K562 (cell line): ENCODE measurements at regions not wholly inside any gene's neighbourhood (a gene's known extent, or its start where the extent isn't known, plus 50 kb on each side); places are given as distances from the start of the nearest gene placed in this dataset.

Source experiments
- DMBX1 ChIP-seq: fragments of 250-450 bp; sonication (Bioruptor Pico); IDR thresholded peaks from 2 replicates; pipeline ENCODE4 v1.8.0; 2022; ENCODE audit warnings: inconsistent platforms, mild to moderate bottlenecking, moderate library complexity, borderline replicate concordance
- HNRNPUL1 ChIP-seq: fragments of 200-400 bp; formaldehyde crosslinking; IDR thresholded peaks from 2 replicates; pipeline ENCODE4 v1.6.1; 2017; ENCODE audit warnings: low read length
- MECOM ChIP-seq: fragments of 250-450 bp; sonication (Bioruptor Pico); IDR thresholded peaks from 2 replicates; pipeline ENCODE4 v1.8.0; 2022; ENCODE audit warnings: inconsistent platforms
- NFATC3 ChIP-seq: fragments of 450-650 bp; IDR thresholded peaks from 2 replicates; pipeline ENCODE4 v1.6.1; 2017; ENCODE audit warnings: mild to moderate bottlenecking
- TF ChIP-seq, protein P1 (sequence below), 2 experiments: fragments of 450-650 bp; conservative IDR thresholded peaks; 2 replicates each; pipeline ENCODE4 v1.6.1; 2017; ENCODE audit warnings: mild to moderate bottlenecking in 2 of 2, moderate library complexity in 2 of 2
- TF ChIP-seq, protein P2 (sequence below), 2 experiments: fragments of 450-650 bp; IDR thresholded peaks; 2 replicates each; pipeline ENCODE4 v1.6.1; 2018; ENCODE audit warnings: mild to moderate bottlenecking in 2 of 2, low read depth in 1 of 2; ENCODE audit not compliant: partially characterized antibody in 2 of 2
- TF ChIP-seq, protein P3 (sequence below): fragments of 450-650 bp; IDR thresholded peaks from 2 replicates; pipeline ENCODE4 v1.6.1; 2016
- TF ChIP-seq, protein P4 (sequence below): fragments of 200-600 bp; sonication (generic); IDR thresholded peaks from one replicate; pipeline ENCODE4 v1.6.1; 2012; ENCODE audit warnings: mild to moderate bottlenecking, low read depth, low read length, inconsistent platforms

DNA sequence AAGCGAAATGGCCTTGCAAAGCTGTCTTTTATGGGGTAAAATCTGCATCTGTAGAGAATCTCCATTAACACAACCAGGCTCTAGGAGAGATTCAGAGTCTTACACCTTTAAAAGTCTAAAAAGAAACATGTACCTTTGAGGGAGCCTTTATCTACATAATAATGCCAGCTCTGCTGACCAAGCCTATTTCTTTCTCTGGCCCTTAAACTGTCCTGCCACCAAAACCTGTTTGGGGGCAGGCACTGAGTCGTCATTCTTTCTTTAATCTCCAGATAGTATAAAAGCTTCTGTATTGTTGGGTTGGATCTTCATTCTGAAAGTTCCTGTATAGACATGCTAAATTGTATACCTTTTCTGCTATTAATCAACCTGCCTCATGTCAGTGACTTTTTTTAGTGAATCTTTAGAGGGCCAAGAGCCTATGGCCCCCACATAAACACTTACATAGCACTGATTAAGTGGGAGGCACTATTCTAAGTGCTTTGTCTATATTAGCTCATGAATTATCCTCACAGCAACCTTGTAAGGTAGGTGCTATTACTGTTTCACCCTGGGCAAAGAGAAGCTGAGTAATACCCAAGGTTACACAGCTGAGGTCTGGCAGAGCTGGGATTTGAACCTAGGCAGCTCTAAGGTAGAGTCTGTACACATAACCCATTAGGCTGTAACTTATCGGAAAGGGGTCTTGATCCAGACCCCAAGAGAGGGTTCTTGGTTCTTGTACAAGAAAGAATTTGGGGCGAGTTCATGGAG lies 232.3 kb upstream of the DTNBP1 start (continued):
- TF ChIP-seq, protein P1, sequence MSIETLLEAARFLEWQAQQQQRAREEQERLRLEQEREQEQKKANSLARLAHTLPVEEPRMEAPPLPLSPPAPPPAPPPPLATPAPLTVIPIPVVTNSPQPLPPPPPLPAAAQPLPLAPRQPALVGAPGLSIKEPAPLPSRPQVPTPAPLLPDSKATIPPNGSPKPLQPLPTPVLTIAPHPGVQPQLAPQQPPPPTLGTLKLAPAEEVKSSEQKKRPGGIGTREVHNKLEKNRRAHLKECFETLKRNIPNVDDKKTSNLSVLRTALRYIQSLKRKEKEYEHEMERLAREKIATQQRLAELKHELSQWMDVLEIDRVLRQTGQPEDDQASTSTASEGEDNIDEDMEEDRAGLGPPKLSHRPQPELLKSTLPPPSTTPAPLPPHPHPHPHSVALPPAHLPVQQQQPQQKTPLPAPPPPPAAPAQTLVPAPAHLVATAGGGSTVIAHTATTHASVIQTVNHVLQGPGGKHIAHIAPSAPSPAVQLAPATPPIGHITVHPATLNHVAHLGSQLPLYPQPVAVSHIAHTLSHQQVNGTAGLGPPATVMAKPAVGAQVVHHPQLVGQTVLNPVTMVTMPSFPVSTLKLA (conservative IDR thresholded peaks at IDR 0.05) = 0 out of 4 replicates have a peak, but pooled peaks of 1 of the 2 experiments have one; percentile 8
- no peak for TF ChIP-seq HNRNPUL1
- peak; percentile 54; the same call in 1 of the 2 replicates for TF ChIP-seq NFATC3
- 0 out of 2 replicates have a peak, but pooled peaks have one; percentile 54 for TF ChIP-seq DMBX1 (CRISPR knock-in tag)
- TF ChIP-seq, protein P2, sequence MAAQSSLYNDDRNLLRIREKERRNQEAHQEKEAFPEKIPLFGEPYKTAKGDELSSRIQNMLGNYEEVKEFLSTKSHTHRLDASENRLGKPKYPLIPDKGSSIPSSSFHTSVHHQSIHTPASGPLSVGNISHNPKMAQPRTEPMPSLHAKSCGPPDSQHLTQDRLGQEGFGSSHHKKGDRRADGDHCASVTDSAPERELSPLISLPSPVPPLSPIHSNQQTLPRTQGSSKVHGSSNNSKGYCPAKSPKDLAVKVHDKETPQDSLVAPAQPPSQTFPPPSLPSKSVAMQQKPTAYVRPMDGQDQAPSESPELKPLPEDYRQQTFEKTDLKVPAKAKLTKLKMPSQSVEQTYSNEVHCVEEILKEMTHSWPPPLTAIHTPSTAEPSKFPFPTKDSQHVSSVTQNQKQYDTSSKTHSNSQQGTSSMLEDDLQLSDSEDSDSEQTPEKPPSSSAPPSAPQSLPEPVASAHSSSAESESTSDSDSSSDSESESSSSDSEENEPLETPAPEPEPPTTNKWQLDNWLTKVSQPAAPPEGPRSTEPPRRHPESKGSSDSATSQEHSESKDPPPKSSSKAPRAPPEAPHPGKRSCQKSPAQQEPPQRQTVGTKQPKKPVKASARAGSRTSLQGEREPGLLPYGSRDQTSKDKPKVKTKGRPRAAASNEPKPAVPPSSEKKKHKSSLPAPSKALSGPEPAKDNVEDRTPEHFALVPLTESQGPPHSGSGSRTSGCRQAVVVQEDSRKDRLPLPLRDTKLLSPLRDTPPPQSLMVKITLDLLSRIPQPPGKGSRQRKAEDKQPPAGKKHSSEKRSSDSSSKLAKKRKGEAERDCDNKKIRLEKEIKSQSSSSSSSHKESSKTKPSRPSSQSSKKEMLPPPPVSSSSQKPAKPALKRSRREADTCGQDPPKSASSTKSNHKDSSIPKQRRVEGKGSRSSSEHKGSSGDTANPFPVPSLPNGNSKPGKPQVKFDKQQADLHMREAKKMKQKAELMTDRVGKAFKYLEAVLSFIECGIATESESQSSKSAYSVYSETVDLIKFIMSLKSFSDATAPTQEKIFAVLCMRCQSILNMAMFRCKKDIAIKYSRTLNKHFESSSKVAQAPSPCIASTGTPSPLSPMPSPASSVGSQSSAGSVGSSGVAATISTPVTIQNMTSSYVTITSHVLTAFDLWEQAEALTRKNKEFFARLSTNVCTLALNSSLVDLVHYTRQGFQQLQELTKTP (IDR thresholded peaks at IDR 0.05; ENCODE audit: low read depth in 1 of 2, partially characterized antibody in 2 of 2) = peak in 1 of 2 experiments; percentile 24
- TF ChIP-seq, protein P3, sequence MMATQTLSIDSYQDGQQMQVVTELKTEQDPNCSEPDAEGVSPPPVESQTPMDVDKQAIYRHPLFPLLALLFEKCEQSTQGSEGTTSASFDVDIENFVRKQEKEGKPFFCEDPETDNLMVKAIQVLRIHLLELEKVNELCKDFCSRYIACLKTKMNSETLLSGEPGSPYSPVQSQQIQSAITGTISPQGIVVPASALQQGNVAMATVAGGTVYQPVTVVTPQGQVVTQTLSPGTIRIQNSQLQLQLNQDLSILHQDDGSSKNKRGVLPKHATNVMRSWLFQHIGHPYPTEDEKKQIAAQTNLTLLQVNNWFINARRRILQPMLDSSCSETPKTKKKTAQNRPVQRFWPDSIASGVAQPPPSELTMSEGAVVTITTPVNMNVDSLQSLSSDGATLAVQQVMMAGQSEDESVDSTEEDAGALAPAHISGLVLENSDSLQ = peak; percentile 27; the same call in 1 of the 2 replicates
- TF ChIP-seq, protein P4, sequence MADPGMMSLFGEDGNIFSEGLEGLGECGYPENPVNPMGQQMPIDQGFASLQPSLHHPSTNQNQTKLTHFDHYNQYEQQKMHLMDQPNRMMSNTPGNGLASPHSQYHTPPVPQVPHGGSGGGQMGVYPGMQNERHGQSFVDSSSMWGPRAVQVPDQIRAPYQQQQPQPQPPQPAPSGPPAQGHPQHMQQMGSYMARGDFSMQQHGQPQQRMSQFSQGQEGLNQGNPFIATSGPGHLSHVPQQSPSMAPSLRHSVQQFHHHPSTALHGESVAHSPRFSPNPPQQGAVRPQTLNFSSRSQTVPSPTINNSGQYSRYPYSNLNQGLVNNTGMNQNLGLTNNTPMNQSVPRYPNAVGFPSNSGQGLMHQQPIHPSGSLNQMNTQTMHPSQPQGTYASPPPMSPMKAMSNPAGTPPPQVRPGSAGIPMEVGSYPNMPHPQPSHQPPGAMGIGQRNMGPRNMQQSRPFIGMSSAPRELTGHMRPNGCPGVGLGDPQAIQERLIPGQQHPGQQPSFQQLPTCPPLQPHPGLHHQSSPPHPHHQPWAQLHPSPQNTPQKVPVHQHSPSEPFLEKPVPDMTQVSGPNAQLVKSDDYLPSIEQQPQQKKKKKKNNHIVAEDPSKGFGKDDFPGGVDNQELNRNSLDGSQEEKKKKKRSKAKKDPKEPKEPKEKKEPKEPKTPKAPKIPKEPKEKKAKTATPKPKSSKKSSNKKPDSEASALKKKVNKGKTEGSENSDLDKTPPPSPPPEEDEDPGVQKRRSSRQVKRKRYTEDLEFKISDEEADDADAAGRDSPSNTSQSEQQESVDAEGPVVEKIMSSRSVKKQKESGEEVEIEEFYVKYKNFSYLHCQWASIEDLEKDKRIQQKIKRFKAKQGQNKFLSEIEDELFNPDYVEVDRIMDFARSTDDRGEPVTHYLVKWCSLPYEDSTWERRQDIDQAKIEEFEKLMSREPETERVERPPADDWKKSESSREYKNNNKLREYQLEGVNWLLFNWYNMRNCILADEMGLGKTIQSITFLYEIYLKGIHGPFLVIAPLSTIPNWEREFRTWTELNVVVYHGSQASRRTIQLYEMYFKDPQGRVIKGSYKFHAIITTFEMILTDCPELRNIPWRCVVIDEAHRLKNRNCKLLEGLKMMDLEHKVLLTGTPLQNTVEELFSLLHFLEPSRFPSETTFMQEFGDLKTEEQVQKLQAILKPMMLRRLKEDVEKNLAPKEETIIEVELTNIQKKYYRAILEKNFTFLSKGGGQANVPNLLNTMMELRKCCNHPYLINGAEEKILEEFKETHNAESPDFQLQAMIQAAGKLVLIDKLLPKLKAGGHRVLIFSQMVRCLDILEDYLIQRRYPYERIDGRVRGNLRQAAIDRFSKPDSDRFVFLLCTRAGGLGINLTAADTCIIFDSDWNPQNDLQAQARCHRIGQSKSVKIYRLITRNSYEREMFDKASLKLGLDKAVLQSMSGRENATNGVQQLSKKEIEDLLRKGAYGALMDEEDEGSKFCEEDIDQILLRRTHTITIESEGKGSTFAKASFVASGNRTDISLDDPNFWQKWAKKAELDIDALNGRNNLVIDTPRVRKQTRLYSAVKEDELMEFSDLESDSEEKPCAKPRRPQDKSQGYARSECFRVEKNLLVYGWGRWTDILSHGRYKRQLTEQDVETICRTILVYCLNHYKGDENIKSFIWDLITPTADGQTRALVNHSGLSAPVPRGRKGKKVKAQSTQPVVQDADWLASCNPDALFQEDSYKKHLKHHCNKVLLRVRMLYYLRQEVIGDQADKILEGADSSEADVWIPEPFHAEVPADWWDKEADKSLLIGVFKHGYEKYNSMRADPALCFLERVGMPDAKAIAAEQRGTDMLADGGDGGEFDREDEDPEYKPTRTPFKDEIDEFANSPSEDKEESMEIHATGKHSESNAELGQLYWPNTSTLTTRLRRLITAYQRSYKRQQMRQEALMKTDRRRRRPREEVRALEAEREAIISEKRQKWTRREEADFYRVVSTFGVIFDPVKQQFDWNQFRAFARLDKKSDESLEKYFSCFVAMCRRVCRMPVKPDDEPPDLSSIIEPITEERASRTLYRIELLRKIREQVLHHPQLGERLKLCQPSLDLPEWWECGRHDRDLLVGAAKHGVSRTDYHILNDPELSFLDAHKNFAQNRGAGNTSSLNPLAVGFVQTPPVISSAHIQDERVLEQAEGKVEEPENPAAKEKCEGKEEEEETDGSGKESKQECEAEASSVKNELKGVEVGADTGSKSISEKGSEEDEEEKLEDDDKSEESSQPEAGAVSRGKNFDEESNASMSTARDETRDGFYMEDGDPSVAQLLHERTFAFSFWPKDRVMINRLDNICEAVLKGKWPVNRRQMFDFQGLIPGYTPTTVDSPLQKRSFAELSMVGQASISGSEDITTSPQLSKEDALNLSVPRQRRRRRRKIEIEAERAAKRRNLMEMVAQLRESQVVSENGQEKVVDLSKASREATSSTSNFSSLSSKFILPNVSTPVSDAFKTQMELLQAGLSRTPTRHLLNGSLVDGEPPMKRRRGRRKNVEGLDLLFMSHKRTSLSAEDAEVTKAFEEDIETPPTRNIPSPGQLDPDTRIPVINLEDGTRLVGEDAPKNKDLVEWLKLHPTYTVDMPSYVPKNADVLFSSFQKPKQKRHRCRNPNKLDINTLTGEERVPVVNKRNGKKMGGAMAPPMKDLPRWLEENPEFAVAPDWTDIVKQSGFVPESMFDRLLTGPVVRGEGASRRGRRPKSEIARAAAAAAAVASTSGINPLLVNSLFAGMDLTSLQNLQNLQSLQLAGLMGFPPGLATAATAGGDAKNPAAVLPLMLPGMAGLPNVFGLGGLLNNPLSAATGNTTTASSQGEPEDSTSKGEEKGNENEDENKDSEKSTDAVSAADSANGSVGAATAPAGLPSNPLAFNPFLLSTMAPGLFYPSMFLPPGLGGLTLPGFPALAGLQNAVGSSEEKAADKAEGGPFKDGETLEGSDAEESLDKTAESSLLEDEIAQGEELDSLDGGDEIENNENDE = no peak
- TF ChIP-seq MECOM = peak; percentile 28; the same call in 1 of the 2 replicates
